ENCODE measurements at regions not wholly inside any gene's neighbourhood (a gene's known extent, or its start where the extent isn't known, plus 50 kb on each side); places are given as distances from the start of the nearest gene placed in this dataset.

DNA sequence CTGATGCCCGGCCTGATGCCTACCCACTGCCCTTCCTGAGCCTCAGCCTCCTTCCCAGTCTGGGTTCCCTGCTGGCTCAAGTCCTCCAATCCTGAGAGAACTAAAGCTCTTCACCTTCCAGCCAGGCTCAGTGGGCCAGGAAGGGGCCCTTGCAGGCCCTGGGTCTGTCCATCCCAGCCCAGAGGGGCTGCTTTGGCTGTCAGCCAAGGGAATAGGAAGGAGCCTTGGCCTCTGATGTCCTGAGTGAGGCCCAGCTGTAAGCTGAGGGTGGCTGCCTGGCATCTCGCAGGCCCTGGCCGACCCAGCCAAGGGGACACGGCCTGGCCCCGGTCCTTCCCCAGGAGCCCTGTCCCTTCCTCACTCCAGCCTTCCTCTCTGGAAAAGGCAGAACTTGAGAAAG is 83.4 kb downstream of the DHCR7 start:
- H3K36me3 Mint-ChIP-seq = no peaks in the 10 kb centered on the region
- H3K27me3 Mint-ChIP-seq = peaks cover 21% of the 10 kb centered on the region
- no peak for ATAC-seq
- no peaks in the 10 kb centered on the region for H3K9me3 Mint-ChIP-seq
- H3K4me3 Mint-ChIP-seq = no peak overlapping the region
- no peak overlapping the region for H3K27ac Mint-ChIP-seq
- H3K4me1 Mint-ChIP-seq = no peaks in the 10 kb centered on the region

DNA sequence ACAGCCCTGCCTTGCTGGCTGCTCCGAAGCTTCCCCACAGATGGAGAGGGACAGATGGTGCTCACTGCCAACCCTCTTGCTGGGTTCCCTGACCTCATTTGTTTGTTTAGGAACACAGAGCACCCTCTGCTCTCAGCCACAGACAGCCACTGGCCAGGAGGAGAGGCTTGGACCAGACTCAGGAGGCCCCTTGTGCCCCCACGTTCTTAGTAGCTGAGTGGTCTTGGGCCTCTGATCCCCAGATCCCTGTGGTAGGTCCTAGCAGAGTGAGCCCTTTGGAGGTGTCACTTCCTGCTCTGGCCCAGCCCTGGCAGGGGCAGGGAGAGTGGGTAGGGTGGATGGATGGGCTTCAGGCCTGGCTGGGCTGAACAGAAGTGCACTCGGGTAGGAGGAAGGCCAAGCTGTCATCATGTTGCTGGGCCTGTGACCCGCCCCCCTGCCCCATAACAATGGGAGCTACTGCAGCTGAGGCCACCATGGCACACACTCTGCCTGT is 84.0 kb downstream of the DHCR7 start:
- ATAC-seq = no peak
- H3K4me1 Mint-ChIP-seq = no peaks in the 10 kb centered on the region

DNA sequence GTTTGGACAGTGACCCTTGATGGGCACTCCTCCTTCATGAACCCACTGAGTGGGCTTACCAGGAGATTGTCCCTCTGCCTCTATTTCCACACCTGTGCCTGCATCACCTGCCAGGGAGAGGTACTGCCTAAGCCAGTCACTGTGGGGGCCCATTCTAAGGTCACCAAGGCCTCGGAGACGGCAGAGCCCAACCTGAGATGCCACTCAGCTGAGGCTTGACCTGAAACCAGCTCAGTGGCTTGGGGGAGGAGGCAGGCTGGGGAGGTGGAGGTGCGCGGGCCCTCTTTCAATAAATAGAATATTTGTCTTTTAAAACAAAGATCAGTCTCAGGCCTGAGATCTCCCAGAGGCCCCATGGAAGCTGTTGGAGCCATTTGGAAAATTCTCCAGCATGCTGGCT is 84.5 kb downstream of the DHCR7 start:
- Mint-ChIP-seq H3K27me3 (peaks cover 24% of the 10 kb centered on the region), H3K4me3 (no peak overlapping the region), H3K9me3 (no peaks in the 10 kb centered on the region), H3K4me1 (no peaks in the 10 kb centered on the region), H3K36me3 (no peaks in the 10 kb centered on the region), H3K27ac (no peak overlapping the region)
- ATAC-seq = no peak

More for the DNA sequence above, 84.0 kb downstream of the DHCR7 start:
- no peak overlapping the region for H3K4me3 Mint-ChIP-seq
- peaks cover 23% of the 10 kb centered on the region for H3K27me3 Mint-ChIP-seq
- no peak overlapping the region for H3K27ac Mint-ChIP-seq
- no peaks in the 10 kb centered on the region for H3K36me3 Mint-ChIP-seq
- no peaks in the 10 kb centered on the region for H3K9me3 Mint-ChIP-seq

DNA sequence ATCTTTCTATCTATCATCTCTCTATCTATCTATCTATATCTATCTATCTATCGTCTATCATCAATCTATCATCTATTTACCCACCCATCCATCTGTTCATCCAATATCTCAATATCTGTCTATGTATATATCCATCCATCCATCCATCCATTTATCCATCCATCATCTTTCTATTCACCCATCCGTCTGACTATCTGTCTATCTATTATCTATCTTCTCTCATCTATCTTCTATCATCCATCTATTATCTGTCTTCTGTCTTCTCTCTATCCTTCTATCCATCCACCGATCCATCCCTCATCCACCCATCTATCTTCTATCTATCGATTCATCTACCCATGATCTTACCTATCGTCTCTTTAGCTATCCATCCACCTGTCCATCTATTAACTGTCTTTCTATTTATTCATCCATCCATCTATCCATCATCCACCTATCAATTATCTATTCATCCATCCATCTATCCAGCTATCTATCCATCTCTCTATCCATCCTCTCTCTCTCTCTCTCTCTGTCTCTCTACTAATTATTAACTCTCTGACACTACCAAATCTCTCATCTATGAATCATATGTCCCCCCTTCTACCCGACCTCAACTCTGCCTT is 89.1 kb downstream of the DHCR7 start:
- H3K4me3 Mint-ChIP-seq = no peak overlapping the region
- no peak overlapping the region for H3K27ac Mint-ChIP-seq
- H3K36me3 Mint-ChIP-seq = no peaks in the 10 kb centered on the region
- no peak for ATAC-seq
- H3K4me1 Mint-ChIP-seq = no peaks in the 10 kb centered on the region
- no peaks in the 10 kb centered on the region for H3K9me3 Mint-ChIP-seq
- peaks cover 15% of the 10 kb centered on the region for H3K27me3 Mint-ChIP-seq

DNA sequence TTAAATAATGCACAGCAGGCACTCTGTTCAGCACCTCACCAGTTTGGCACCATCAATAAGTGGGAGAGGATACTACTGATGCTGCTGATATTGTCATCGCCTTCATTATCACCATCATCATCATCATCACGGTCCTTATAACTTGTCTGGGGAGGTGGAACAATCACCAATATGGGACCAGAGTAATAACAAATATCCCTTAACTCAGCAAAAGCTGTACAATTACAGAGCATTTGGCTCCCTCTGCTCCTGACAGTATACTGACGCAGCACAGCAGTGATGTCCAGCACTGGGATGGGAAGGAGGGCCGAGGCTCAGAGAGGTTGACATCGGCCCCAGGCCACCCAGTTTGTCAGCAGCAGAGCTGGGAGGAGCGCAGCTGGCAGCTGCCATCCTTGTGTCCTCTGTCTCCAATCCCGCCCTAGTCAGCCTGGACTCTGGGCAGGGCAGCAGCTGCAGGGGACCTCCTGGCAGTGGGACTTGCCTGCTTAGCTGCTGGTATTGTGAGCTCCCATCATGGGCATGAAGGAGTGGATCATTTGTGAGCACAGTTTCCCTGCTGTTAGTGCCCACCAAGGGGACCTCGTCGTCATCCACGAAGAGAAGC is 90.0 kb downstream of the DHCR7 start:
- ATAC-seq = no peak
- H3K27ac Mint-ChIP-seq = no peak overlapping the region
- no peaks in the 10 kb centered on the region for H3K36me3 Mint-ChIP-seq
- no peaks in the 10 kb centered on the region for H3K9me3 Mint-ChIP-seq
- H3K27me3 Mint-ChIP-seq = peaks cover 22% of the 10 kb centered on the region
- no peaks in the 10 kb centered on the region for H3K4me1 Mint-ChIP-seq
- H3K4me3 Mint-ChIP-seq = no peak overlapping the region

DNA sequence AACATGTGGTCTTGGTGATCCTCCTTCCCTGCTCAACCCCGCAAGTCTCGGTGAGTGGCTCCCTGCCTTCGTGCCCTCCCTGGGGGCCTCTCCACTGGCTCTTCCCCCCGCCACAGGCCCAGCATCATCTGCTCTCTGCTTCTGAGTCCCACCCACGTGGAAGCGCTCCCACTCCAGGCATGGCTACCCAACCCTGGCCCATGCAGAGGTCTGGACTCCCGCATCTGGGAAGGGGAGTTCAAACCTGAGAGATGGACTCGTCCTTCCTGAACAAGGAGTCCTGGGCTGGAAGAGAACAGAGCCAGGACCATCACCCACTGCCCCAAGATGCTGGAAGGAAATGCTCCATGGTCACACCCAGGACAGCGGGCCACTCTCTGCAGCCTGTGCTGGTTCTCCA is 90.8 kb downstream of the DHCR7 start:
- Mint-ChIP-seq H3K27me3 (peaks cover 30% of the 10 kb centered on the region), H3K9me3 (no peaks in the 10 kb centered on the region), H3K27ac (no peak overlapping the region), H3K36me3 (no peaks in the 10 kb centered on the region), H3K4me3 (no peak overlapping the region), H3K4me1 (no peaks in the 10 kb centered on the region)
- ATAC-seq = no peak

DNA sequence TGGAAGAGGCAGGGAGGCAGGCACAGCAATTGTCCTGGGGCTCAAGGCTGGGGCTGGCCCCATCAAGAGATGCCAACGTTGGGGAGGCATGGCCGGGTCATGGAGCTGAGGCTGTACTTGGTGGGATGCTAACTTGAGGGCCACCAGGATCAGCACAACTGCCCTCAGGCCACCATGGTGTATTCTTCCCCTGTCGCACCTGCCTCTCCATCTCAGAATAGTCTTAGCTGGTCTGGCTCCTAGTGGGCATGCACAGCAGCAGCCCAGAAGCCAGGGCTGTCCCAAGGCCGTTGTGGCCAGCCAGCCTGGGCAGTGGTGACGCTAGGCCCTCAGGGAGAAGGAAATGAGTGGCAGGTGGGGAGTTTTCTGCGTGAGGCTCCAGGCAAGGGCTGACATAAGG is 91.3 kb downstream of the DHCR7 start:
- Mint-ChIP-seq H3K4me1 (no peaks in the 10 kb centered on the region), H3K27me3 (peaks cover 33% of the 10 kb centered on the region), H3K9me3 (no peaks in the 10 kb centered on the region), H3K36me3 (no peaks in the 10 kb centered on the region), H3K27ac (no peak overlapping the region), H3K4me3 (no peak overlapping the region)
- no peak for ATAC-seq

DNA sequence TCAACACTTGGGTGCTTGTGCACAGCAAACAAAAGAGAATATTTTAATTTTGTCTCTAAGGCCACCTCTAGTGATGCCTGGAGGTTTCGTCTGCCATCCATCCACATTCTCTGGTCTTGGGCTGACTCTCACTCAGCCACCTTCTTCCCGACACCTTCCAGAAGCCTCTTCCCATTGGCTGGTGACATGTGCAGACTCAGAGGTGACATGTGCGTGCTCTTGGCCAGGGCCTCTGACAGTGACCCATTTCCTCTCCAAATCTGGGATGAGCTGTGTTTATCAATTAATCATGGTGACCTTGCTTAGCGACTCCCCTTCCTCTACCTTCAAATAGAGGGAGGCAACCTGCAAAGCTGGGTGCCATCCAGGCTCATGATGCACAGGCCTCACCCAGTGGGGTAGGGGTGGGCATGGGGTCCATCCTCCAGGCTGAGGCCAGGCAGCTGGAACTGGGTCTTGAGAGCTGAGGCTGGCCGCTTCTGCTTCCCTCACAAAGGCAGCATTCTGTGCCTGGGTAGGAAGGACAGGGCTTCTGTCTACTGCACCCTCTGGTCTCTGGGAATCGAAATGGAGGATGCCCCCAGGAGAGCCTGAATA is 91.8 kb downstream of the DHCR7 start:
- H3K4me3 Mint-ChIP-seq = no peak overlapping the region
- H3K27ac Mint-ChIP-seq = no peak overlapping the region
- ATAC-seq = no peak
- H3K27me3 Mint-ChIP-seq = peaks cover 33% of the 10 kb centered on the region
- H3K9me3 Mint-ChIP-seq = no peaks in the 10 kb centered on the region
- no peaks in the 10 kb centered on the region for H3K36me3 Mint-ChIP-seq
- no peaks in the 10 kb centered on the region for H3K4me1 Mint-ChIP-seq

DNA sequence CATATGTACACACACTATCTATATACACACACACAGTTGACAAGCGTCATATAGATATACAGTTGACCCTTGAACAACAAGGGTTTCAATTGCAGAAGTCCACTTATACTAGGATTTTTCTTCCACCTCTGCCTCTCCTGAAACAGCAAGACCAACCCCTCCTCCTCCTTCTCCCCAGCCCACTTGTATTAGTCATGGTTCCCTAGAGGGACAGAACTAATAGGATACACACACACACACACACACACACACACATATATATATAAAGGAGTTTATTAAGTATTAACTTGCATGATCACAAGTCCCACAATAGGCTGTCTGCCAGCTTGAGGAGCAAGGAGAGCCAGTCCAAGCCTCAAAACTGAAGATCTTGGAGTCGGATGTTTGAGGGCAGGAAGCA is 92.9 kb downstream of the DHCR7 start:
- H3K27ac Mint-ChIP-seq = no peak overlapping the region
- no peaks in the 10 kb centered on the region for H3K36me3 Mint-ChIP-seq
- no peaks in the 10 kb centered on the region for H3K4me1 Mint-ChIP-seq
- no peaks in the 10 kb centered on the region for H3K9me3 Mint-ChIP-seq
- peaks cover 33% of the 10 kb centered on the region for H3K27me3 Mint-ChIP-seq
- ATAC-seq = no peak
- no peak overlapping the region for H3K4me3 Mint-ChIP-seq

DNA sequence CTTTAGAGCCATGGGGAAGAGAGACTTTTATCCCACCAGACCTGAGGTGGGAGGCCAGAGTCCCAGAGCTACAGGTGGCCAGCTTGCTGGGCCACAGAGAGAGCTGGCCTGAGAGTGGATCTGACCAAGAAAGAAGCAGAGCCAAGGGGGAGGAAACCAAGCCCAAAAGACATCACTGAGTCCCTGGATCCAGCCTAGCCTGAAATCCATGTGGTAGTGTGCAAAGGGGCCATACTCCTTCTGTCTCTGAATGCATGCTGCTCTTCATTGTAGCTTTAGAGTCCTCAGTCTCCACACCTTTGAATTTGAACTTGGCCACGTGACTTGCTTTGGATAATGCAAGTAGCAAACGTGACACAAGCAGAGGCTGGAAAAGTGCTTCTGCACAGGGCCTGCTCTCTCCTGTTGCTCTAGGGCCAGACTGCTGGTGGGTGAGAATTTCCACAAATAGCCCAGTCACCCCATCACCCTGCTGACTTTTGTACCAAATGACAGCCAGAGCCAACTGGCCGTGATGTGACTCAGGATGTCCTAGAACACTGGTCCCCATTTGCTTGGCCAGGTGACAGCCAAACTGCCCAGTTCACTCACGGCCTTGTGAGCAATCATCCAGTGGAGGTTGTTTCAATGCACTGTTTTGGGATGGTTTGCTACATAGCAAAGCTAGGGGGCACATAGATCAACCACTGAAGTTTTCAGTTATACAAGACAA is 93.6 kb downstream of the DHCR7 start:
- H3K4me1 Mint-ChIP-seq = no peaks in the 10 kb centered on the region
- no peaks in the 10 kb centered on the region for H3K36me3 Mint-ChIP-seq
- H3K27ac Mint-ChIP-seq = no peak overlapping the region
- no peak for ATAC-seq
- H3K27me3 Mint-ChIP-seq = peaks cover 35% of the 10 kb centered on the region
- H3K4me3 Mint-ChIP-seq = no peak overlapping the region
- H3K9me3 Mint-ChIP-seq = no peaks in the 10 kb centered on the region

DNA sequence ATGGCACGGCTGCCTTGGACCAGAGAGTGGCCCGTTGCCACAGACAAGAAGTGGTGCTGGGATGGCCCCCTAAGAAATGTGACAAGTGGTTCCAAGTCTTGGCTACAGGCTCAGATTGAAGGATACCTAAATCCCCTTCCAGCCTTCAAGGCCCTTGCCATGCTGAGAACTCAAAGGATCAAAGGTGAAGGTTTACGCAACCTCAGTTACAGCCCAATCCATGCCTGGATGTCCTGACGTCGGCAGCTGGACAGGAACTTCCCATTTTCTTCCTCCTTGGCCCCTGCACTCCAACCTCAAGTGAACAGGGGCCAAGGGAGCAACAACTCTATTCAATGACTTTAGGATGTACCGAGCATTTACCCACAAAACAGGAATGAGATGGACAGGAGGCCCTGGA is 95.4 kb downstream of the DHCR7 start:
- peaks cover 40% of the 10 kb centered on the region for H3K27me3 Mint-ChIP-seq
- peaks cover 2% of the 10 kb centered on the region for H3K9me3 Mint-ChIP-seq
- no peak for ATAC-seq
- H3K36me3 Mint-ChIP-seq = no peaks in the 10 kb centered on the region
- H3K27ac Mint-ChIP-seq = no peak overlapping the region
- H3K4me3 Mint-ChIP-seq = no peak overlapping the region
- no peaks in the 10 kb centered on the region for H3K4me1 Mint-ChIP-seq

DNA sequence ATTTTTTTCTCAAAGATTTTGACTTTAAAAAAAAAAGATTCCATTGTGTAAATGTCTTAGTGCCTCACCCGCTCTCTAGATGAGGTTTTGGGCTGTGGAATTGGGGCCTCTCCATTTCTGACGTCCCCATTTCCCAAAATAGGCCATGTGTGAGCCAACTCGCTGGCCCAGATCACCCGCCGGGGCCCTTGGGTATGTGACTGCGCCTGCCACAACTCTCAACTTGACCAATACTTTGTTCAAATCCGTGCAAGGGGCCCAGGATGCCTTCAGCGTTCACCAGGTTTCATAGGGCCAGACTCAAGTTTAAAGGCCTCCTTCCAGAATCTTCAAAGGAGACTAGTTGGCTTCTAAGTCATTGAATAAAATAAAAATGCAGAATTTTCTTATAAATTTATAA is 96.0 kb downstream of the DHCR7 start:
- ATAC-seq = no peak
- Mint-ChIP-seq H3K27ac (no peak overlapping the region), H3K4me1 (no peaks in the 10 kb centered on the region), H3K9me3 (peaks cover 6% of the 10 kb centered on the region), H3K27me3 (peaks cover 43% of the 10 kb centered on the region), H3K4me3 (no peak overlapping the region), H3K36me3 (no peaks in the 10 kb centered on the region)

DNA sequence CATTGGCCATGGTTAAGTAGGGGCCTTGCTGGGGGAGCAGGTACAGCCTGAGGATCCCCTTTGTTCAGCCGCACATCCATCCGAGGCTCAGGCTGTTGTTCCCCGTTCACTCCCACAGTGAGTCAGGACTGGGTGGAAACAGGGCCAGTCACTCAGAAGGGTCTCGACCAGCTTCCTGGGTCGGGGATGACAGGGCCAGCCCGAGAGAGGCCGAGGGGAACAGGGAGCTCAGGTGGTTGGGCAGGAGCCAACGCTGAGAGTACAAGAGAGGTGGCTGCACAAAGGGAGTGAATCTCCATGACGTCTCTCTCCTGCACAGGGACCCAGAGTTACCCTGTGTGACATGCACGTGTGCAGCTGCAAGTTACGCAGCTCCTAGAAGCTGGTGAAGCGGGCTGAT is 97.2 kb upstream of the SHANK2 start:
- peaks cover 53% of the 10 kb centered on the region for H3K27me3 Mint-ChIP-seq
- no peaks in the 10 kb centered on the region for H3K4me1 Mint-ChIP-seq
- H3K27ac Mint-ChIP-seq = no peak overlapping the region
- no peak overlapping the region for H3K4me3 Mint-ChIP-seq
- ATAC-seq = no peak
- H3K9me3 Mint-ChIP-seq = peaks cover 9% of the 10 kb centered on the region
- no peaks in the 10 kb centered on the region for H3K36me3 Mint-ChIP-seq

DNA sequence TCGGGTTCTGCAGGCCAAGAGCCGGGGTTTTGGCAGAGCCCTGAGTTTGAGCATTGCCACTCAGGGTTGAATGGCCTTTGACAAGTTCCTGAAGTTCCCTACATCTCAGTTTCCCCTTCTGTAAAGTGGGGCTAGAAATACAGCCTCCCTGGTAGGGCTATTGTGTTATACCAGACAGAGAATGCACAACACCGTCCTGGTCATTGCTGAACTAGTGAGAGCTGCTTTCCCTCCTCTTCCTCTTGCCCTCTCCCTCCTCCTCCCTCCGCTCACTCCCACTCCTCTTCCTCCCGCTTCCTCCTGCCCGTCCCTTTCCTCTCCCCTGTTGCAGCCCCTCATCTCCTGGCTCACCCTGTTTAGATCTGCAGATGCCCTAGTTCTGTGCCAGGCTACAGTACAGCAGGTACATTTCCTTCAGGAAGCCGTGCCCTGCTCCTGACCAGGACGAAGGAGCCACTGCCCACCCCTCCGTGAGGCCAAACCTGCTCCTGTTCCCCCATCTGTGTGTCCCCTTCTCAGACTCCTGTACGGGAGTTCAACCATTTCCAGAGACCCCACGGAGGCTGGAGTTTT is 91.5 kb upstream of the SHANK2 start:
- Mint-ChIP-seq H3K27me3 (peaks cover 55% of the 10 kb centered on the region), H3K36me3 (no peaks in the 10 kb centered on the region), H3K4me1 (peaks cover 5% of the 10 kb centered on the region), H3K9me3 (peaks cover 9% of the 10 kb centered on the region), H3K4me3 (no peak overlapping the region), H3K27ac (no peak overlapping the region)
- ATAC-seq = no peak

DNA sequence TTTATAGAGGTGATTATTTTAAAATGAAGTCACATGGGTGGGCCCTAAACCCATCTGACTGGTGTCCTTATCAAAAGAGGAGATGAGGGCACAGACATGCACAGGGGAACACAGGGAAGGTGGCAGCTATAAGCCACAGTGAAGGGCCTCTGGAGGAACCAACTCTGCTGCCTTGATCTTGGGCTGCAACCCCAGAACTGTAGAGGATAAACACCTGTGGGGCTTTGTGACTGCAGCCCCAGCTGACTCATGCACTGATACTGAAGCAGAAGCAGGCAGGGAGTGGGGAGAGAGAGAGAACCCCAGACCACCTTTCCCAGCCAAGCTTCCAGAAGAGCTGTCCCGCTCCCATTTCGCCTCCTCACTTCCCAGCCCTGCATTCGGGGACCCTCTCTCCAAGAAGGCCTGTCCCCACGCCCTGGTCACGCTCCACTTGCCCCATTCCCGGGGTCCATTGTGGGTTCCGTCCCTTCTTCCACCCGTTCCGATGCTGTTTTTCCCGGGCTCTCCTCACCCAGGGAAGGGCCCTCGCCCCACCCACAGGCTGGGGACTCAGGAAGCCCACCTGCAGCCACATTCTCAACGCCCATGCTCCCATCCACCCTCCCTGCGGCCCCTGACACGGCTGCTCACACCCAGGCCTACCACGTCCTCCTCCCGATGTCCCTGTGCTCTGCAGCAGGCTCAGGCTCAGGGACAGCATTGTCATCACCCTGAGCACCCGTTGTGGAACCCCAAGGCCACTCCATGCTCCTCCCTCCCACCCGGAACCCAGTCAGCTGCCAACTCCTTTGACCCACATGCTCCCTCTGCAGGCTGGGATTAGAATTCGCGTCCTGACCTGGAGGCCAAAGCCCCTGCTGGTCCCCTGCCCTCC is 90.8 kb upstream of the SHANK2 start:
- peaks cover 5% of the 10 kb centered on the region for H3K4me1 Mint-ChIP-seq

More for the DNA sequence above, 90.8 kb upstream of the SHANK2 start:
- Mint-ChIP-seq H3K9me3 (peaks cover 8% of the 10 kb centered on the region), H3K27ac (no peak overlapping the region), H3K27me3 (peaks cover 48% of the 10 kb centered on the region), H3K36me3 (no peaks in the 10 kb centered on the region), H3K4me3 (no peak overlapping the region)
- no peak for ATAC-seq

All from stimulated activated memory B cell treated with anti-CD40 and anti-IgM and Interleukin-4, amounts not matched to agents 10 μg/mL and 1 μg/mL and 100 μg/mL, for 72 hours (primary cell).